Muscle layer of duodenum (tissue), 2 donors: ENCODE measurements at regions not wholly inside any gene's neighbourhood (a gene's known extent, or its start where the extent isn't known, plus 50 kb on each side); places are given as distances from the start of the nearest gene placed in this dataset.

ENCODE experiments used
- H3K27ac ChIP-seq: one replicate; pipeline ENCODE4 v1.7.0; 2013; ENCODE audit warnings: mild to moderate bottlenecking, low read length
- H3K27me3 ChIP-seq: one replicate; pipeline ENCODE4 v1.7.0; 2013; ENCODE audit warnings: low read depth, mild to moderate bottlenecking, control low read depth, low read length
- H3K36me3 ChIP-seq, 2 donors: one replicate each; pipeline ENCODE4 v1.7.0; 2013; ENCODE audit warnings: low read length in 2 of 2, control low read depth in 1 of 2, mild to moderate bottlenecking in 1 of 2; ENCODE audit not compliant: insufficient read depth in 2 of 2, control insufficient read depth in 1 of 2
- H3K4me1 ChIP-seq, 2 donors: one replicate each; pipeline ENCODE4 v1.7.0; 2013; ENCODE audit warnings: low read length in 2 of 2, mild to moderate bottlenecking in 2 of 2, control low read depth in 1 of 2, moderate library complexity in 1 of 2; ENCODE audit not compliant: insufficient read depth in 2 of 2, control insufficient read depth in 1 of 2
- H3K4me3 ChIP-seq, 2 donors: one replicate each; pipeline ENCODE4 v1.7.0; 2013; ENCODE audit warnings: low read length in 2 of 2, low read depth in 1 of 2, mild to moderate bottlenecking in 1 of 2
- H3K9me3 ChIP-seq, 2 donors: one replicate each; pipeline ENCODE4 v1.7.0; 2013; ENCODE audit warnings: low read length in 2 of 2, control low read depth in 1 of 2, mild to moderate bottlenecking in 1 of 2; ENCODE audit not compliant: control insufficient read depth in 1 of 2
- donor health status: healthy.

DNA sequence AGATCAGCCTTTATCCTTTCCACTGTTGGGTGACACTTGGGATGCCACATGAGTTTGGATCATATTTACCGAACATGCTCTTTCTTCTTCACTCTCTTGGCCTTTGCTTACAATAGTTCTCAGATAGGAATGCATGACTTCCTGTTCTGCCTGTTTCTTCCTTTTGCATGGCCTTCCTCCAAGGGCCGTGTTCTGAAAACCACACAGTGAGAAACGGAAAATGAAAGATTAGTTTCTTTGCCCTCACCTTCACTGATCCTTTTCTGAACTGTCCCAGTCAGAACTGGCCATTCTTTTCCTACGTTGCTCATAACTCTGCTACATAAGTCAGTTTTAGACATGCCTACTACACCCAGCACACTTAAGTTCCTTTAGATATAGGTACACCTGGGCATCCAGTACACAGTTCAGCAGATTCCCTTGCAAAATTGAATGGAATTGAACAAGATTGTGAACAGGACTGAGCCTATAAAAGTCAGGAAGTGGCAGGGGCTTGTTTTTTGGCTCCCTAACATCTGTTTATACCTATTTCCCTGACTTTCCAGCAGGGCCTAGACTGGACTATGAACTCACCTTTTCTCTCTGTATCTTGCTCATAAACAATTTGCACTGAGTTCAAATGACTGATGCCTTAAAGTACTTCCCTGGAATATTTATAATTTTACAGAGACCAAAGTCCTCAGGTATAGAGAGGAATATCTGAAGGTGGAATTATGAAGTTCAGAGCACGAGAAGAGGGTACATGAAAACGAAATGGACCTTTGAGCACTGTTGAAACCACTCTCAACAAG is 186.4 kb upstream of the ST6GAL2 start:
- Histone ChIP-seq H3K9me3 (no peaks in the 10 kb centered on the region), H3K4me1 (peaks cover 0 to 7% of the 10 kb centered on the region in 2 donors), H3K36me3 (no peaks in the 10 kb centered on the region), H3K27me3 (no peaks in the 10 kb centered on the region), H3K4me3 (no peak overlapping the region), H3K27ac (no peak overlapping the region)

DNA sequence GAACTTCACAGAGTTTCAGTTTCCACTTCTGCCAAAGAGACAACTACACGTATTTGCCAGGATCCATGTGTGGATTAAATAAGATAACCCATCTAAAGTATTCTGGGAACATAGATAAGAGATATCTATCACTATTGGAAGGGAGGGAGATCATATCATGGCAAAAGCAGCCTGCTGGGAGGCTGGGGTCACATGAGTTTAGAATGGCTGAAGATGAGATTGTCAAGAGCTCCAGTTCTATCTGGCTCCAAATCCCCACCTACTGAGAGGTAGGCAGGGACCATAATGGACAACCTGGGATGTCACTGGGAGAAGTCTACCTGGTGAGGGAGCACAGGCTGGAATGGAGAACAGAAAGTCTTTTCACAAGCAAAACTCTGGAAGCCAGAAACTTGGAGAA is 192.6 kb upstream of the ST6GAL2 start:
- Histone ChIP-seq H3K4me3 (no peak overlapping the region), H3K27ac (no peak overlapping the region), H3K4me1 (no peaks in the 10 kb centered on the region), H3K9me3 (no peaks in the 10 kb centered on the region), H3K36me3 (no peaks in the 10 kb centered on the region), H3K27me3 (no peaks in the 10 kb centered on the region)

DNA sequence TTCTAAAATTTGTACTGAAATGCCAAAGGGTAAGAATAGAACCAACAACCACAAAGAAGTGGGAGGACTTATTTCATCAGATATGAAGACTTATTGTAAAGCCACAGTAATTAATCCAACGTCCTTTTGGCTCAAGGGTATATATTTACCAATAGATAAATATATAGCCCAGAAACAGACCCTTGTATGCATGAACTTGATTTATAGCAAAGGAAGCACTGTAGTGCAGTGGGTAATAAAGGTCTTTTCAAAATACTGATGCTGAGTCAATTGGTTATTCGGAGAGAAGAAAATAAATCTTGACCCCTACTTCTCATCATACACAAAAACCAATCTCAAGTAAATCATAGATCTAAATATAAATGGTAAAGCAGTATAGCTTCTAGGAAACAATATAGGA is 200.5 kb upstream of the ST6GAL2 start:
- H3K36me3 ChIP-seq = no peaks in the 10 kb centered on the region
- no peaks in the 10 kb centered on the region for H3K4me1 ChIP-seq
- H3K9me3 ChIP-seq = no peaks in the 10 kb centered on the region
- H3K4me3 ChIP-seq = no peak overlapping the region
- H3K27me3 ChIP-seq = no peaks in the 10 kb centered on the region
- no peak overlapping the region for H3K27ac ChIP-seq

GRCh38 chr2:107088156-107088555 is 202.2 kb upstream of the ST6GAL2 start:
- H3K4me3 ChIP-seq = no peak overlapping the region
- H3K27me3 ChIP-seq = no peaks in the 10 kb centered on the region
- no peaks in the 10 kb centered on the region for H3K9me3 ChIP-seq
- H3K4me1 ChIP-seq = no peaks in the 10 kb centered on the region
- no peaks in the 10 kb centered on the region for H3K36me3 ChIP-seq
- H3K27ac ChIP-seq = no peak overlapping the region

DNA sequence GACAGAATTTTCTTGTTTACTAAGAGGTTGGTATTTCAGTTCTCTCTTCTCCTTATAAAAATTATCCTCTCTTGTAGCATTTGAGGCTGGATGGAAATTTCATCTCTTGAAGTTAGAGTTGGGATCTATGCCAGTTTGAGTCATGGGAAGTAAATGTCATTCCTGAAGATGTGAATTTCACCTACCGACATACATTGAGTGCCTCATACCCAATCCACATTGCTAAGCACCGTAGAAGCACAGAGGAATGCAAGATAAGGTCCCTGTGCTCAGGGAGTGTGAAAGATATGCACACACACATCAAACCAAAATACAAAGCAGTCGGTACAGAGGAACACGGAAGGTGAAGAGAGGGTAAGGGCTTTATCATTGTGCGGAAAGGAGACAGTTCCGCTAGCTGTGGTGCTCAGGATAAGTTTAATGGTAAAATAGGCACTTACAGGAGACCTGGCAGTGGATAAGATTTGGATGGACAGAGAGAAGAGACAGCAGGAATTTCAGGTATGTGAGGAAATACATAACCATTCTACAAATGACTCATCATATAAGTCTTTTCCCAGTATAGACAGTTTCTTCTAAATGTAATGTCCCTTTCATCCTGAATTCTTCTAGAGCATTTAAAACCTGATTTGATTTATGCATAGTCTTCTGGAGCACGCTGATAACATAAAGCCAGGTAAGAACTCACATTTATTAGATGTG is 205.3 kb upstream of the ST6GAL2 start:
- Histone ChIP-seq H3K36me3 (no peaks in the 10 kb centered on the region), H3K4me3 (no peak overlapping the region)

DNA sequence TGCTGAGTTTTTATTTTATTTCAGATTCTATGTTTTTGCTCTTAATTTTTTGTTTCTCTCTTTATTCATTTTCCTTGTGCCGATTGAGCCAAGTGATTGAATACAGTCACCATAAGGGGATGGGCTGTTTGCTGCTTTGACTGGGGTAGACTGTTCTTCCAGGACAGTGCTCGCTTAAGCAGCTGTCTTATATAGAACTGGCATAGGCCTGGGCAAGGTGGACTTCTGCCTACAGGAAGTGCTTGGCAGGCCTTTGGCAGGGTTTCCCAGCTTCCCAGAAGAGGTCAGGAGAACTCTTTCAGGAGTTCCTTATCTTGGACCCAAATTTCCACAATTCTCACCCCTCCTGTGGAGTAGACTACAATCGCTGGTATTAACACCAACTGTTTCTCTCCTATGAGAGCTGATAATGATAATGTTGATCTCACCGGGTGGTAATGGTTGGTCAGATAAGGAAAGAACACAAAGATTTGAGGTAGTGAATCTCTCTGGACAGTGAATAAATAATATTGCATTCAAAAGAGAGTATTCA is 207.5 kb upstream of the ST6GAL2 start:
- Histone ChIP-seq H3K27me3 (no peaks in the 10 kb centered on the region), H3K36me3 (no peaks in the 10 kb centered on the region), H3K4me3 (no peak overlapping the region), H3K9me3 (no peaks in the 10 kb centered on the region), H3K27ac (no peak overlapping the region), H3K4me1 (no peaks in the 10 kb centered on the region)

More for the DNA sequence above, 205.3 kb upstream of the ST6GAL2 start:
- H3K9me3 ChIP-seq = no peaks in the 10 kb centered on the region
- H3K27ac ChIP-seq = no peak overlapping the region
- H3K27me3 ChIP-seq = no peaks in the 10 kb centered on the region
- H3K4me1 ChIP-seq = no peaks in the 10 kb centered on the region

GRCh38 chr2:107094450-107094986 is 208.6 kb upstream of the ST6GAL2 start:
- Histone ChIP-seq H3K9me3 (no peaks in the 10 kb centered on the region), H3K27me3 (no peaks in the 10 kb centered on the region), H3K4me3 (no peak overlapping the region), H3K27ac (no peak overlapping the region), H3K36me3 (no peaks in the 10 kb centered on the region), H3K4me1 (no peaks in the 10 kb centered on the region)

DNA sequence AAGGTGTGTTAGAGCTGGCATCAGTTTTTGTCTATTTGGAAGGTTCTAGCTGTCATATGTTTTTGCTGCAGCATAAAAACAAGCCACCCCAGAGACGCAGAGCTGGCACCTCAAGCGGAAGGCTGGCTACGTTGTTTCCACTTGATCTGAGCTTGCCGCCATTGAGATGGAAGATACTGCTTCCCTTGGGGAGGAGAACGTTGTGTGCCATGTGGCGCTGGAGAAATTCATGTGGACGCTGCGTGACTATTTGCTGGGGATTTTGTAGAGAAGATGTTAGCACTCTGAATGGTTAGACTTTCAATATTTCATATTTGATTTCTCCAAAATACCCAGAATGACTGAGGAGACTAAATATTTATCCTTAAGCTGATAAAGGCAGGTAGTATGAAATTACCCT is 216.2 kb upstream of the ST6GAL2 start:
- Histone ChIP-seq H3K9me3 (no peaks in the 10 kb centered on the region), H3K27ac (no peak overlapping the region), H3K4me1 (no peaks in the 10 kb centered on the region), H3K4me3 (no peak overlapping the region), H3K36me3 (no peaks in the 10 kb centered on the region), H3K27me3 (no peaks in the 10 kb centered on the region)

- H3K27ac ChIP-seq = no peak overlapping the region
- no peaks in the 10 kb centered on the region for H3K4me1 ChIP-seq
- H3K9me3 ChIP-seq = no peaks in the 10 kb centered on the region
- no peaks in the 10 kb centered on the region for H3K36me3 ChIP-seq
- no peak overlapping the region for H3K4me3 ChIP-seq
- no peaks in the 10 kb centered on the region for H3K27me3 ChIP-seq
Measured at GRCh38 chr2:107107351-107107750, 221.4 kb upstream of the ST6GAL2 start.

- Histone ChIP-seq H3K27ac (no peak overlapping the region), H3K9me3 (no peaks in the 10 kb centered on the region)
Measured at GRCh38 chr2:107108556-107108955, 222.6 kb upstream of the ST6GAL2 start.

GRCh38 chr2:107111623-107112022 is 225.7 kb upstream of the ST6GAL2 start:
- Histone ChIP-seq H3K27me3 (no peaks in the 10 kb centered on the region), H3K4me3 (no peak overlapping the region), H3K4me1 (no peaks in the 10 kb centered on the region), H3K27ac (no peak overlapping the region), H3K9me3 (no peaks in the 10 kb centered on the region), H3K36me3 (no peaks in the 10 kb centered on the region)

More at GRCh38 chr2:107108556-107108955, 222.6 kb upstream of the ST6GAL2 start:
- Histone ChIP-seq H3K36me3 (no peaks in the 10 kb centered on the region), H3K4me3 (no peak overlapping the region), H3K27me3 (no peaks in the 10 kb centered on the region), H3K4me1 (no peaks in the 10 kb centered on the region)
